ENCODE measurements at regions not wholly inside any gene's neighbourhood (a gene's known extent, or its start where the extent isn't known, plus 50 kb on each side); places are given as distances from the start of the nearest gene placed in this dataset.

DNA sequence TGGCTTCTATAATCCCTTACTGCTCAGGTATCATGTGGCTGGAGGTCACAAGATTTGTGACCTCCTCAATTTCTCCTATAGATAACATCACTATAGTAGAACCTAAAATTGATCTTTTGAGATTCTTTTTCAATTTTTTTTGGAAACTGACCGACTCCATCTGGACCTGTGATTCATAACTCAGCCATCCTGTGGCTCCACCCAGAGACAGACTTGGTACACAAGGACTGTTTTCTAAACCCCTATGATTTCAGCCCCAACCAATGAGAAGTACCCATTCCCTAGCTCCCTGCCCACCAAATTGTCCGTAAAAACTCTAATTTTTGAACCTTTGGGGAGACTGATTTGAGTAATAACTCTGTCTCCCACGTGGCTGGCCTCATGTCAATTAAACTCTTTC lies 148.9 kb downstream of the SYT10 start:
- no peak for TF ChIP-seq POLR2A (IDR thresholded peaks at IDR 0.05)
- TF ChIP-seq, protein P1, sequence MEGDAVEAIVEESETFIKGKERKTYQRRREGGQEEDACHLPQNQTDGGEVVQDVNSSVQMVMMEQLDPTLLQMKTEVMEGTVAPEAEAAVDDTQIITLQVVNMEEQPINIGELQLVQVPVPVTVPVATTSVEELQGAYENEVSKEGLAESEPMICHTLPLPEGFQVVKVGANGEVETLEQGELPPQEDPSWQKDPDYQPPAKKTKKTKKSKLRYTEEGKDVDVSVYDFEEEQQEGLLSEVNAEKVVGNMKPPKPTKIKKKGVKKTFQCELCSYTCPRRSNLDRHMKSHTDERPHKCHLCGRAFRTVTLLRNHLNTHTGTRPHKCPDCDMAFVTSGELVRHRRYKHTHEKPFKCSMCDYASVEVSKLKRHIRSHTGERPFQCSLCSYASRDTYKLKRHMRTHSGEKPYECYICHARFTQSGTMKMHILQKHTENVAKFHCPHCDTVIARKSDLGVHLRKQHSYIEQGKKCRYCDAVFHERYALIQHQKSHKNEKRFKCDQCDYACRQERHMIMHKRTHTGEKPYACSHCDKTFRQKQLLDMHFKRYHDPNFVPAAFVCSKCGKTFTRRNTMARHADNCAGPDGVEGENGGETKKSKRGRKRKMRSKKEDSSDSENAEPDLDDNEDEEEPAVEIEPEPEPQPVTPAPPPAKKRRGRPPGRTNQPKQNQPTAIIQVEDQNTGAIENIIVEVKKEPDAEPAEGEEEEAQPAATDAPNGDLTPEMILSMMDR (IDR thresholded peaks at IDR 0.05) = no peak
